Body of pancreas (tissue), 4 donors: ENCODE measurements at regions not wholly inside any gene's neighbourhood (a gene's known extent, or its start where the extent isn't known, plus 50 kb on each side); places are given as distances from the start of the nearest gene placed in this dataset.

ENCODE experiments used
- ATAC-seq: fragments of 150-250 bp; one replicate; pipeline ENCODE4 v1.9.1; 2016
- DNase-seq, 4 donors: peaks; one replicate each; pipeline ENCODE4 v3.0.0-alpha.2; 2019
- H3K27ac ChIP-seq, 4 donors: fragments of 200-600 bp; sonication (generic); 1 replicate in 3 of 4; 2 replicates in 1 of 4; pipeline versions ENCODE4 v1.5.1 to v1.6.1; 2016 to 2019; ENCODE audit warnings: mild to moderate bottlenecking in 1 of 4, mixed read lengths in 1 of 4, moderate library complexity in 1 of 4
- H3K27me3 ChIP-seq, 2 donors: fragments of 200-600 bp; sonication (generic); one replicate each; pipeline ENCODE4 v1.6.0; 2016; ENCODE audit warnings: mild to moderate bottlenecking in 1 of 2
- H3K36me3 ChIP-seq, 2 donors: fragments of 200-600 bp; sonication (generic); replicated peaks in 1 of 2; 2 replicates each; pipeline ENCODE4 v1.5.1; 2016; ENCODE audit warnings: low read depth in 2 of 2; ENCODE audit not compliant: insufficient read depth in 1 of 2
- H3K4me1 ChIP-seq: fragments of 200-600 bp; sonication (generic); one replicate; pipeline ENCODE4 v1.6.0; 2016
- H3K4me3 ChIP-seq, 2 donors: fragments of 200-600 bp; sonication (generic); 1 replicate in 1 of 2; 2 replicates in 1 of 2; pipeline ENCODE4 v1.5.1; 2016 to 2019
- H3K9me3 ChIP-seq, 3 donors: fragments of 200-600 bp; sonication (generic); 1 replicate in 2 of 3; 2 replicates in 1 of 3; pipeline ENCODE4 v1.5.1; 2016
- POLR2A ChIP-seq, 3 donors: fragments of 450-650 bp; IDR thresholded peaks; one replicate each; pipeline ENCODE4 v1.6.1; 2016; ENCODE audit warnings: antibody characterized with exemption in 3 of 3, mild to moderate bottlenecking in 2 of 3
- WGBS, 2 donors: methylation state at CpG; one replicate each; pipeline ENCODE4 v1.1.5; 2017; 5-methylcytosine and 5-hydroxymethylcytosine counted together
- intact Hi-C: fragments of 100-400 bp; cut with DNase I; formaldehyde crosslinking; loops from one replicate; pipeline ENCODE4 v1.15.1; 2023
- TF ChIP-seq, protein P1 (sequence below), 7 experiments: fragments of 450-650 bp in 4 of 7; fragments of 200-600 bp in 3 of 7; sonication (generic) in 3 of 7; IDR thresholded peaks; one replicate each; pipeline ENCODE4 v1.5.1; 2016 to 2019; ENCODE audit warnings: antibody characterized with exemption in 7 of 7

DNA sequence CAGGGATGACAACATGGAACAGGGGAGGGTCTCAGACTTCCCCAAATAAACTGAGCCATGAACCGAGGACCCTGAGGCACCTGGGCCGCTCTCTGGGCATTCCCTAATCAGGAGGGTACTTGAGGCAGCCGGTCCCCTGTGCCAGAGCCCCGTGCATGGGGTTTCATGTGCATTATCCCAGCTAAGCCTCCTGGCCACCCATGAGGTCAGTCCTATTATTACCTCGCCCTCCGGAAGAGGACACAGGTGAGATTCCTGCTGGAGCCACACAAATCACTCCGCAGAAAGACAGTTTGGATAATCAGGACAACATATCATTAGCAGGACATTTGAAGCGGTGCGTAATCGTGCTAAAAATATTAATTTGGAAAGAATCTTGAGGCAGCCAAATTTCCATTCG is 274.0 kb downstream of the PARN start:
- TF ChIP-seq, protein P1, sequence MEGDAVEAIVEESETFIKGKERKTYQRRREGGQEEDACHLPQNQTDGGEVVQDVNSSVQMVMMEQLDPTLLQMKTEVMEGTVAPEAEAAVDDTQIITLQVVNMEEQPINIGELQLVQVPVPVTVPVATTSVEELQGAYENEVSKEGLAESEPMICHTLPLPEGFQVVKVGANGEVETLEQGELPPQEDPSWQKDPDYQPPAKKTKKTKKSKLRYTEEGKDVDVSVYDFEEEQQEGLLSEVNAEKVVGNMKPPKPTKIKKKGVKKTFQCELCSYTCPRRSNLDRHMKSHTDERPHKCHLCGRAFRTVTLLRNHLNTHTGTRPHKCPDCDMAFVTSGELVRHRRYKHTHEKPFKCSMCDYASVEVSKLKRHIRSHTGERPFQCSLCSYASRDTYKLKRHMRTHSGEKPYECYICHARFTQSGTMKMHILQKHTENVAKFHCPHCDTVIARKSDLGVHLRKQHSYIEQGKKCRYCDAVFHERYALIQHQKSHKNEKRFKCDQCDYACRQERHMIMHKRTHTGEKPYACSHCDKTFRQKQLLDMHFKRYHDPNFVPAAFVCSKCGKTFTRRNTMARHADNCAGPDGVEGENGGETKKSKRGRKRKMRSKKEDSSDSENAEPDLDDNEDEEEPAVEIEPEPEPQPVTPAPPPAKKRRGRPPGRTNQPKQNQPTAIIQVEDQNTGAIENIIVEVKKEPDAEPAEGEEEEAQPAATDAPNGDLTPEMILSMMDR (IDR thresholded peaks at IDR 0.05) = no peak
- no peak for TF ChIP-seq POLR2A (IDR thresholded peaks at IDR 0.05)
- intact Hi-C loops = no loop called here
- WGBS, 2 donors = 83 to 88% methylated on average over 11 of the region's 11 CpGs

DNA sequence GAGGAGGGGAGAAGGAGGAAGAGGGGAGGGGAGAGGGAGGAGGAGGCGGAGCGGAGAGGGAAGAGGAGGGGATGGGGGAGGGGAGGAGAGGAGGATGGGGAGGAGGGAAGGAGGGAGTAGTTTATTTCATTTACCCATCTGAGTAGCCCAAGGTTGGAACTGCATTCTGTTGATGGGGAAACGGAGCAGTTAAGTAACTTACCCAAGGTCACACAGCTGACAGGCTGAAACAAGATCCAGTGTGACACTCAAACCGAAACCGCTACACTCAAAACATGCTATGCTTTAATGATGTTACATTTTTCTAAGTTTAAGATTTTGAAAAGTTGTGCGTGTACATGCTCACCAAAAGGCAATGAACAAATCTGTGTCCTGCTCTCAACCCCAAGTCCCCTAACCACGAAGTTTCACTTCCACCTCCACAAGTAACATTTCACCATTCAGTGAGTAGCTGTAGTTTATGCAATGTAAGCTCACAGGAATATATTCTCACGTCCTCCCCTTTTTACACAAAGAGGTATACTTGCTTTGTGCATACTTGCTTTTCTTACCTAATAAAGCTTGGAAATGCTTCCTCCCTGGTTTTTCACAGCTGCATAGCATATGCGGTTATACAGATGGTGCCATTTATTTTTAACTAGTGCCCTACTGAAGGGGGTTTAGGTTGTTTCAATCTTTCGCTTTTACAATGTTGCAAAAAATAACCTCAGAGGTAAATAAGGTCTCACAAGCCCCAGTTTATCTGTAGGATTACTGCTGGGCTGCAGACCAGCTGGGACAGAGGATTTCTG is 275.3 kb downstream of the PARN start:
- peak in 1 of 4 donors; percentile 24 for DNase-seq
- ATAC-seq = no peak
- Histone ChIP-seq H3K4me1 (no peaks in the 10 kb centered on the region), H3K4me3 (no peak overlapping the region), H3K27me3 (no peaks in the 10 kb centered on the region), H3K27ac (no peak overlapping the region), H3K9me3 (no peaks in the 10 kb centered on the region), H3K36me3 (no peaks in the 10 kb centered on the region)
- TF ChIP-seq, protein P1 (IDR thresholded peaks at IDR 0.05) = no peak
- TF ChIP-seq POLR2A (IDR thresholded peaks at IDR 0.05) = no peak
- WGBS, 2 donors = 37 to 51% methylated on average over 8 to 10 of the region's 10 CpGs
- intact Hi-C loops = no loop called here

More for the DNA sequence above, 274.0 kb downstream of the PARN start:
- Histone ChIP-seq H3K4me1 (no peaks in the 10 kb centered on the region), H3K36me3 (no peaks in the 10 kb centered on the region), H3K9me3 (no peaks in the 10 kb centered on the region), H3K27ac (no peak overlapping the region), H3K4me3 (no peak overlapping the region), H3K27me3 (no peaks in the 10 kb centered on the region)
- no peak for DNase-seq
- ATAC-seq = no peak

DNA sequence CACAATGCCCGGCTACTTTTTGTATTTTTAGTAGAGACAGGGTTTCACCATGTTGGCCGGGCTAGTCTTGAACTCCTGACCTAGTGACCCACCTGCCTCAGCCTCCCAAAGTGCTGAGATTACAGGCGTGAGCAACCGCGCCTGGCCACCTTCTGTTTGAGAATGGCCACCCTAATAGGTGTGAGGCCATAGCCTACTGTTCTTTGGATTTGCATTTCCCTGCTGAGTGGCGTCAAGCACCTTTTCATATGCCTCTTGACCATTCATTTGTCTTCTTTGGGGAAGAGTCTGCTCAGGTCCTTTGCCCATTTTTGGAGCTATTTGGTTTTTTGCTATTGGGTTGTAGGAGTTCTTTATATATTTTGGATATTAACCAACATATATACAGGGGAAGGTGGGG is 276.7 kb downstream of the PARN start:
- WGBS, 2 donors = 79 to 87% methylated on average over 6 of the region's 6 CpGs
- Histone ChIP-seq H3K4me3 (no peak overlapping the region), H3K36me3 (no peaks in the 10 kb centered on the region), H3K27ac (no peak overlapping the region), H3K4me1 (no peaks in the 10 kb centered on the region), H3K9me3 (no peaks in the 10 kb centered on the region), H3K27me3 (no peaks in the 10 kb centered on the region)
- TF ChIP-seq, protein P1 (IDR thresholded peaks at IDR 0.05) = no peak
- no peak for TF ChIP-seq POLR2A (IDR thresholded peaks at IDR 0.05)
- ATAC-seq (no peak), DNase-seq (no peak)
- intact Hi-C loops = no loop called here

- 78 to 83% methylated on average over 6 of the region's 6 CpGs for WGBS, 2 donors
- Histone ChIP-seq H3K9me3 (no peaks in the 10 kb centered on the region), H3K27ac (no peak overlapping the region), H3K4me3 (no peak overlapping the region), H3K27me3 (no peaks in the 10 kb centered on the region), H3K36me3 (no peaks in the 10 kb centered on the region), H3K4me1 (no peaks in the 10 kb centered on the region)
- DNase-seq (no peak), ATAC-seq (no peak)
- intact Hi-C loops = no loop called here
- TF ChIP-seq POLR2A (IDR thresholded peaks at IDR 0.05) = no peak
- TF ChIP-seq, protein P1 (IDR thresholded peaks at IDR 0.05) = no peak
Measured at GRCh38 chr16:14351647-14352046, 278.4 kb downstream of the PARN start.

DNA sequence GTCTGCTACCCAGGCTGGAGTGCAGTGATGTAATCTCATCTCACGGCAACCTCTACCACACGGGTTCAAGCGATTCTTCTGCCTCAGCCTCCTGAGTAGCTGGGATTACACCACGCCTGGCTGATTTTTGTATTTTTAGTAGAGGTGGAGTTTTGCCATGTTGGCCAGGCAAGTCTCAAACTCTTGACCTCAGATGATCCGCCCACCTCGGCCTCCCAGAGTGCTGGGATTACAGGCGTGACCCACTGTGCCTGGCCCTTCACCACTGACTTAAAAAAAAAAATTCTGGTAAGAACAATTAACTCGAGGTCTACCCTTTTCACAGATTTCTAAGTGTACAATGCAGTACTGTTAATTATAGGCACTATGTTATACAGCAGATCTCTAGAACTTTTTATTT is 279.4 kb downstream of the PARN start:
- ATAC-seq (no peak), DNase-seq (no peak)
- intact Hi-C loops = no loop called here
- Histone ChIP-seq H3K4me3 (no peak overlapping the region), H3K27me3 (no peaks in the 10 kb centered on the region), H3K9me3 (no peaks in the 10 kb centered on the region), H3K27ac (no peak overlapping the region), H3K36me3 (no peaks in the 10 kb centered on the region), H3K4me1 (no peaks in the 10 kb centered on the region)
- TF ChIP-seq, protein P1 (IDR thresholded peaks at IDR 0.05) = no peak
- no peak for TF ChIP-seq POLR2A (IDR thresholded peaks at IDR 0.05)
- 77 to 81% methylated on average over 8 of the region's 8 CpGs for WGBS, 2 donors
